HCT116 (cell line): ENCODE measurements at regions not wholly inside any gene's neighbourhood (a gene's known extent, or its start where the extent isn't known, plus 50 kb on each side); places are given as distances from the start of the nearest gene placed in this dataset.

Experiments used
- CBX3 ChIP-seq: IDR thresholded peaks from 2 replicates; pipeline ENCODE4 v1.6.1; 2012; ENCODE audit warnings: low read depth
- CEBPB ChIP-seq: IDR thresholded peaks from 2 replicates; pipeline ENCODE4 v1.6.1; 2012; ENCODE audit warnings: low read depth
- EZH2 ChIP-seq: fragments of 200-600 bp; sonication (generic); IDR thresholded peaks from 2 replicates; pipeline ENCODE4 v1.6.1; 2017; ENCODE audit warnings: antibody characterized with exemption, mixed run types
- JUND ChIP-seq: IDR thresholded peaks from 2 replicates; pipeline ENCODE4 v1.6.1; 2012
- POLR2A ChIP-seq: IDR thresholded peaks from 2 replicates; pipeline ENCODE4 v1.7.0; 2011; ENCODE audit warnings: borderline replicate concordance; ENCODE audit not compliant: insufficient read depth, insufficient read length; ENCODE audit errors: extremely low read depth
- POLR2AphosphoS5 ChIP-seq: IDR thresholded peaks from 2 replicates; pipeline ENCODE4 v1.6.1; 2011; ENCODE audit warnings: mild to moderate bottlenecking, low read depth, low read length, moderate library complexity
- RAD21 ChIP-seq: IDR thresholded peaks from 2 replicates; pipeline ENCODE4 v1.6.1; 2012; ENCODE audit warnings: low read depth, mild to moderate bottlenecking
- SIN3A ChIP-seq: IDR thresholded peaks from 2 replicates; pipeline ENCODE4 v1.6.1; 2012; ENCODE audit warnings: low read depth
- SRF ChIP-seq: IDR thresholded peaks from 2 replicates; pipeline ENCODE4 v1.6.1; 2012; ENCODE audit warnings: low read depth
- TCF7L2 ChIP-seq: IDR thresholded peaks from 2 replicates; pipeline ENCODE4 v1.7.0; 2011; ENCODE audit warnings: borderline replicate concordance, inconsistent platforms; ENCODE audit not compliant: insufficient read depth, insufficient read length; ENCODE audit errors: extremely low read depth
- YY1 ChIP-seq: IDR thresholded peaks from 2 replicates; pipeline ENCODE4 v1.6.1; 2011; ENCODE audit warnings: low read length, low read depth, moderate library complexity, mild to moderate bottlenecking; ENCODE audit not compliant: insufficient replicate concordance; ENCODE audit errors: extremely low read depth
- TF ChIP-seq, protein P1 (sequence below), 3 experiments: fragments of 200-600 bp in 1 of 3; sonication (generic) in 1 of 3; IDR thresholded peaks in 2 of 3; conservative IDR thresholded peaks in 1 of 3; 2 replicates each; pipeline ENCODE4 v1.5.1; 2012 to 2017; ENCODE audit warnings: low read depth in 2 of 3, low read length in 2 of 3, antibody characterized with exemption in 1 of 3, borderline replicate concordance in 1 of 3, control low read depth in 1 of 3, mild to moderate bottlenecking in 1 of 3, mixed read lengths in 1 of 3, mixed run types in 1 of 3, moderate library complexity in 1 of 3; ENCODE audit not compliant: insufficient read depth in 1 of 3
- TF ChIP-seq, protein P2 (sequence below): IDR thresholded peaks from 2 replicates; pipeline ENCODE4 v1.6.1; 2012; ENCODE audit warnings: low read depth

DNA sequence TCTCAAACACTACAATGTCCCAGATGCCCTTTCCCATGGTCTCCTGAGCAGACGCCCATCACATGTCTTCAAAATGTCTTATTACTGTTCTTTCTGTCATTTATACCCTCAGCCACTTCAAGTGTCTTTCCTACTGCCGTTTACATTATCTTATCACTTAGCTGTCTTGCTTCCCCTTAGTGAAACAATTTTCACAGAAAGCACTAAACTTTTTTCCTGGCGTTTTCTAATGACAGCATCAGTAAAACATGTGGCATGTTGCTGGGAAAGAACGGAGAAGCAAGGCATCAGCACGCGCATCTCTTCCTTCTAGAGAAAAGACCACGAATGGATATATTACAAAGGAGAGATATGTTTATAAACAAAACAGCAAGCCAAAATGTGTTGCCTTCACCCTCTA is 189.7 kb upstream of the SLIT2 start:
- TF ChIP-seq, protein P1, sequence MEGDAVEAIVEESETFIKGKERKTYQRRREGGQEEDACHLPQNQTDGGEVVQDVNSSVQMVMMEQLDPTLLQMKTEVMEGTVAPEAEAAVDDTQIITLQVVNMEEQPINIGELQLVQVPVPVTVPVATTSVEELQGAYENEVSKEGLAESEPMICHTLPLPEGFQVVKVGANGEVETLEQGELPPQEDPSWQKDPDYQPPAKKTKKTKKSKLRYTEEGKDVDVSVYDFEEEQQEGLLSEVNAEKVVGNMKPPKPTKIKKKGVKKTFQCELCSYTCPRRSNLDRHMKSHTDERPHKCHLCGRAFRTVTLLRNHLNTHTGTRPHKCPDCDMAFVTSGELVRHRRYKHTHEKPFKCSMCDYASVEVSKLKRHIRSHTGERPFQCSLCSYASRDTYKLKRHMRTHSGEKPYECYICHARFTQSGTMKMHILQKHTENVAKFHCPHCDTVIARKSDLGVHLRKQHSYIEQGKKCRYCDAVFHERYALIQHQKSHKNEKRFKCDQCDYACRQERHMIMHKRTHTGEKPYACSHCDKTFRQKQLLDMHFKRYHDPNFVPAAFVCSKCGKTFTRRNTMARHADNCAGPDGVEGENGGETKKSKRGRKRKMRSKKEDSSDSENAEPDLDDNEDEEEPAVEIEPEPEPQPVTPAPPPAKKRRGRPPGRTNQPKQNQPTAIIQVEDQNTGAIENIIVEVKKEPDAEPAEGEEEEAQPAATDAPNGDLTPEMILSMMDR (IDR thresholded peaks at IDR 0.05 in 2 of 3, conservative IDR thresholded peaks at IDR 0.05 in 1 of 3; ENCODE audit: borderline replicate concordance in 1 of 3, insufficient read depth in 1 of 3, low read depth in 2 of 3, low read length in 2 of 3) = no peak
- TF ChIP-seq, protein P2, sequence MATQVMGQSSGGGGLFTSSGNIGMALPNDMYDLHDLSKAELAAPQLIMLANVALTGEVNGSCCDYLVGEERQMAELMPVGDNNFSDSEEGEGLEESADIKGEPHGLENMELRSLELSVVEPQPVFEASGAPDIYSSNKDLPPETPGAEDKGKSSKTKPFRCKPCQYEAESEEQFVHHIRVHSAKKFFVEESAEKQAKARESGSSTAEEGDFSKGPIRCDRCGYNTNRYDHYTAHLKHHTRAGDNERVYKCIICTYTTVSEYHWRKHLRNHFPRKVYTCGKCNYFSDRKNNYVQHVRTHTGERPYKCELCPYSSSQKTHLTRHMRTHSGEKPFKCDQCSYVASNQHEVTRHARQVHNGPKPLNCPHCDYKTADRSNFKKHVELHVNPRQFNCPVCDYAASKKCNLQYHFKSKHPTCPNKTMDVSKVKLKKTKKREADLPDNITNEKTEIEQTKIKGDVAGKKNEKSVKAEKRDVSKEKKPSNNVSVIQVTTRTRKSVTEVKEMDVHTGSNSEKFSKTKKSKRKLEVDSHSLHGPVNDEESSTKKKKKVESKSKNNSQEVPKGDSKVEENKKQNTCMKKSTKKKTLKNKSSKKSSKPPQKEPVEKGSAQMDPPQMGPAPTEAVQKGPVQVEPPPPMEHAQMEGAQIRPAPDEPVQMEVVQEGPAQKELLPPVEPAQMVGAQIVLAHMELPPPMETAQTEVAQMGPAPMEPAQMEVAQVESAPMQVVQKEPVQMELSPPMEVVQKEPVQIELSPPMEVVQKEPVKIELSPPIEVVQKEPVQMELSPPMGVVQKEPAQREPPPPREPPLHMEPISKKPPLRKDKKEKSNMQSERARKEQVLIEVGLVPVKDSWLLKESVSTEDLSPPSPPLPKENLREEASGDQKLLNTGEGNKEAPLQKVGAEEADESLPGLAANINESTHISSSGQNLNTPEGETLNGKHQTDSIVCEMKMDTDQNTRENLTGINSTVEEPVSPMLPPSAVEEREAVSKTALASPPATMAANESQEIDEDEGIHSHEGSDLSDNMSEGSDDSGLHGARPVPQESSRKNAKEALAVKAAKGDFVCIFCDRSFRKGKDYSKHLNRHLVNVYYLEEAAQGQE = no peak
- TF ChIP-seq EZH2 (no peak), POLR2AphosphoS5 (no peak), CEBPB (no peak), POLR2A (no peak), SIN3A (no peak), CBX3 (no peak), YY1 (no peak), RAD21 (no peak), TCF7L2 (no peak), SRF (no peak), JUND (no peak)
